ENCODE measurements at regions not wholly inside any gene's neighbourhood (a gene's known extent, or its start where the extent isn't known, plus 50 kb on each side); places are given as distances from the start of the nearest gene placed in this dataset.
"Not testable (repeated sequence)": the region's sequence is repeated elsewhere in the genome, so short reads cannot be mapped to it uniquely, and the experiment has no call there.

GRCh38 chr5:159456722-159457465, 126.6 kb upstream of the IL12B start:
- DNase-seq, result peak; percentile 5

- DNase-seq, result no peak
Measured at GRCh38 chr5:159458217-159458711, 128.0 kb upstream of the IL12B start.

- DNase-seq, result no peak
Measured at GRCh38 chr5:159459132-159459627, 128.9 kb upstream of the IL12B start.

GRCh38 chr5:159459951-159460538, 129.8 kb upstream of the IL12B start:
- DNase-seq, result no peak

GRCh38 chr5:159463590-159464321, 133.5 kb upstream of the IL12B start:
- no peak for DNase-seq

GRCh38 chr5:159465604-159466003, 135.3 kb upstream of the IL12B start:
- no peak for DNase-seq

GRCh38 chr5:159467666-159468065, 137.4 kb upstream of the IL12B start:
- no peak for DNase-seq

- no peak for DNase-seq
Measured at GRCh38 chr5:159469496-159470372, 139.4 kb upstream of the IL12B start.

- peak; percentile 76 for DNase-seq
Measured at GRCh38 chr5:159471904-159472303, 141.6 kb upstream of the IL12B start.

GRCh38 chr5:159475026-159475425, 144.7 kb upstream of the IL12B start:
- DNase-seq, result no peak

GRCh38 chr5:159478950-159479349, 148.7 kb upstream of the IL12B start:
- no peak for DNase-seq

GRCh38 chr5:159480849-159481248, 150.6 kb upstream of the IL12B start:
- DNase-seq, result no peak

GRCh38 chr5:159481751-159482150, 151.5 kb upstream of the IL12B start:
- DNase-seq, result no peak

- no peak for DNase-seq
Measured at GRCh38 chr5:159486836-159487235, 156.5 kb upstream of the IL12B start.

- no peak for DNase-seq
Measured at GRCh38 chr5:159488516-159488915, 158.2 kb upstream of the IL12B start.

- no peak for DNase-seq
Measured at GRCh38 chr5:159489779-159490178, 159.5 kb upstream of the IL12B start.

- no peak for DNase-seq
Measured at GRCh38 chr5:159490507-159490906, 160.2 kb upstream of the IL12B start.

- DNase-seq, result no peak
Measured at GRCh38 chr5:159493696-159494095, 163.4 kb upstream of the IL12B start.

GRCh38 chr5:159496773-159497172, 166.5 kb upstream of the IL12B start:
- DNase-seq, result no peak

GRCh38 chr5:159497221-159497620, 166.9 kb upstream of the IL12B start:
- no peak for DNase-seq

GRCh38 chr5:159498630-159499029, 168.3 kb upstream of the IL12B start:
- no peak for DNase-seq

GRCh38 chr5:159502116-159502515, 171.8 kb upstream of the IL12B start:
- not testable (repeated sequence) for DNase-seq

- DNase-seq, result no peak
Measured at GRCh38 chr5:159503236-159503635, 172.9 kb upstream of the IL12B start.
